HepG2 (cell line): ENCODE measurements at regions not wholly inside any gene's neighbourhood (a gene's known extent, or its start where the extent isn't known, plus 50 kb on each side); places are given as distances from the start of the nearest gene placed in this dataset.

Experiments used
- ATAC-seq: fragments of 200-7000 bp; cut with Tn5 transposase; 3 replicates; pipeline ENCODE4 v1.9.1; 2020; ENCODE audit warnings: mild to moderate bottlenecking, moderate library complexity
- BruUV-seq: library from RNA; stranded (reverse); fragments of 400-500 nt; replicated peaks from 2 replicates; lab custom pipeline; 2021; lab: Mats Ljungman, UMichigan
- CTCF ChIA-PET: fragments of 300-600 bp; formaldehyde crosslinking; extraction: SDS; loops from one replicate; lab custom pipeline; 2021; ENCODE audit warnings: low total read pairs, inconsistent platforms, low intra/inter-chr PET ratio; lab: Yijun Ruan, JAX
- POLR2A ChIA-PET: fragments of 350-600 bp; sonication (Branson Sonifier 250); formaldehyde crosslinking; loops from one replicate; lab custom pipeline; 2020; ENCODE audit warnings: antibody characterized with exemption, inconsistent platforms; lab: Yijun Ruan, JAX
- DNase-seq: peaks from one replicate; pipeline ENCODE4 v3.0.0-alpha.2; 2015; ENCODE audit warnings: low spot score
- FAIRE-seq: peaks from 3 replicates; lab custom pipeline; 2011; peaks lifted over from hg19 to GRCh38; lab: Jason Lieb, UNC
- H2AFZ ChIP-seq: one replicate; pipeline ENCODE4 v1.6.1; 2011; ENCODE audit warnings: low read length, inconsistent platforms
- H3K27ac ChIP-seq: fragments of 300-600 bp; 3 replicates; pipeline ENCODE4 v1.8.0; 2011; ENCODE audit warnings: mixed run types, mild to moderate bottlenecking, mixed read lengths, low read length, inconsistent platforms; ENCODE audit not compliant: insufficient read depth; ENCODE audit errors: extremely low read length
- H3K27me3 ChIP-seq, 2 experiments: fragments of 200-600 bp in 1 of 2; 2 replicates in 1 of 2; 3 replicates in 1 of 2; pipeline versions ENCODE4 v1.6.0 to v1.8.0; 2011; ENCODE audit warnings: low read length in 2 of 2, mild to moderate bottlenecking in 2 of 2, moderate library complexity in 2 of 2, inconsistent platforms in 1 of 2; ENCODE audit not compliant: insufficient read depth in 2 of 2, control insufficient read depth in 1 of 2
- H3K36me3 ChIP-seq, 2 experiments: fragments of 200-600 bp in 1 of 2; replicated peaks in 1 of 2; 2 replicates in 1 of 2; 3 replicates in 1 of 2; pipeline versions ENCODE4 v1.5.1 to v1.8.0; 2011; ENCODE audit warnings: low read length in 2 of 2, inconsistent platforms in 1 of 2; ENCODE audit not compliant: insufficient read depth in 2 of 2, control insufficient read depth in 1 of 2
- H3K4me1 ChIP-seq: 2 replicates; pipeline ENCODE4 v1.5.1; 2012; ENCODE audit warnings: low read length, inconsistent platforms; ENCODE audit not compliant: insufficient read depth
- H3K4me2 ChIP-seq: 2 replicates; pipeline ENCODE4 v1.6.0; 2011; ENCODE audit warnings: low read depth, low read length, inconsistent platforms
- H3K4me3 ChIP-seq, 3 experiments: fragments of 200-600 bp in 1 of 3; sonication (generic), shearing (Covaris generic) in 1 of 3; replicated peaks in 1 of 3; 2 replicates each; pipeline ENCODE4 v1.5.1; 2011 to 2016; ENCODE audit warnings: low read length in 3 of 3, inconsistent platforms in 2 of 3, low read depth in 2 of 3, mild to moderate bottlenecking in 2 of 3, control low read depth in 1 of 3, mixed read lengths in 1 of 3; ENCODE audit not compliant: insufficient read depth in 1 of 3
- H3K79me2 ChIP-seq: one replicate; pipeline ENCODE4 v1.6.1; 2011; ENCODE audit warnings: low read length, inconsistent platforms; ENCODE audit not compliant: insufficient read depth
- H3K9ac ChIP-seq: 2 replicates; pipeline ENCODE4 v1.6.0; 2011; ENCODE audit warnings: mild to moderate bottlenecking, low read depth, low read length, inconsistent platforms; ENCODE audit not compliant: insufficient read depth
- H3K9me3 ChIP-seq: 2 replicates; pipeline ENCODE4 v1.5.1; 2012; ENCODE audit warnings: mild to moderate bottlenecking, low read length
- H4K20me1 ChIP-seq: 2 replicates; pipeline ENCODE4 v1.6.0; 2011; ENCODE audit warnings: inconsistent platforms, mild to moderate bottlenecking, low read length, moderate library complexity; ENCODE audit not compliant: insufficient read depth
- NFKB2 ChIP-seq: sonication (generic); formaldehyde crosslinking; IDR thresholded peaks from 2 replicates; pipeline ENCODE4 v1.4.0; 2020; ENCODE audit warnings: missing genetic modification reagents, borderline replicate concordance
- PITX1 ChIP-seq: sonication (generic); formaldehyde crosslinking; IDR thresholded peaks from 2 replicates; pipeline ENCODE4 v1.5.1; 2020; ENCODE audit warnings: mild to moderate bottlenecking, missing genetic modification reagents
- POLR2G ChIP-seq: fragments of 200-400 bp; formaldehyde crosslinking; IDR thresholded peaks from 2 replicates; pipeline ENCODE4 v1.6.1; 2018; ENCODE audit warnings: mild to moderate bottlenecking, low read depth, low read length, moderate library complexity
- RFXAP ChIP-seq: sonication (generic); formaldehyde crosslinking; IDR thresholded peaks from 2 replicates; pipeline ENCODE4 v1.4.0; 2020; ENCODE audit warnings: missing genetic modification reagents, borderline replicate concordance
- ZNF24 ChIP-seq: fragments of 450-650 bp; IDR thresholded peaks from 2 replicates; pipeline ENCODE4 v1.6.1; 2017; ENCODE audit warnings: antibody characterized with exemption, mild to moderate bottlenecking
- WGBS: methylation state at CpG from one replicate; pipeline ENCODE4 v1.1.6; 2017; ENCODE audit warnings: low lambda C conversion rate; 5-methylcytosine and 5-hydroxymethylcytosine counted together
- in situ Hi-C: cut with HindIII; loops from 2 replicates; pipeline ENCODE4 v1.10.0; 2017; ENCODE audit warnings: low pct_unique_long_range_greater_than_20kb; ENCODE audit not compliant: extremely low pct_ligation_motif_present
- intact Hi-C: fragments of 100-400 bp; cut with micrococcal nuclease; formaldehyde crosslinking; loops from one replicate; pipeline ENCODE4 v1.10.0; 2022; ENCODE audit not compliant: unreplicated experiment
- TF ChIP-seq, protein P1 (sequence below): fragments of 450-650 bp; IDR thresholded peaks from 2 replicates; pipeline ENCODE4 v1.6.1; 2017
- TF ChIP-seq, protein P2 (sequence below): sonication (generic); formaldehyde crosslinking; IDR thresholded peaks from 2 replicates; pipeline ENCODE4 v1.5.0; 2020; ENCODE audit warnings: missing genetic modification reagents
- TF ChIP-seq, protein P3 (sequence below): sonication (generic); formaldehyde crosslinking; IDR thresholded peaks from 2 replicates; pipeline ENCODE4 v1.4.0; 2020; ENCODE audit warnings: mild to moderate bottlenecking, missing genetic modification reagents, borderline replicate concordance
- TF ChIP-seq, protein P4 (sequence below): sonication (generic); formaldehyde crosslinking; IDR thresholded peaks from 2 replicates; pipeline ENCODE4 v1.5.0; 2020; ENCODE audit warnings: missing genetic modification reagents

DNA sequence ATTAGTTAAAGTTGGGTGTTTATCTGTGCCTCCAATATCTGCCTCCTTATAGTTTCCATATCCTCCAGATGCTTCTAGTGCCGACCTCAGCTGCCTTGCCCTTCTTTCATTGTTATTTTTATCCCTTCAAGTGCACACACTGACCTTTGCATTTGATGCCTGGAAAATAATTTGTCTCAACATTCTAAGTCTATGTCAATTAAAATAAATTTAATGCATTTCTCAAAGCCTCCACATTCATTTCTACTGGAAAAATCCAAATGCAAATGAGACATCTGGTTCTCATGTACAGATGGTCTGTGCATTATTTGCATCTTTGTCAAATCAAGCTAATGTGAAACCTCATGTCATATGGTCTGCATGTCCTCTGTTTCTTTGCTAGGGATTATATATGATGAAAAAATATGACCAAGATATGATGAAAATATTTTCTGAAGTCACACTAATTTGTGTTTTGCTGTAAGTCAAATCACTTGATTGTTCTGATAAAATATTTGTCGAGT is 61.4 kb downstream of the TMEM100 start:
- FAIRE-seq (no peak), DNase-seq (no peak), ATAC-seq (no peak)
- 3% methylated on average over 2 of the region's 2 CpGs for WGBS
- Histone ChIP-seq H3K27me3 (peaks cover 0 to 6% of the 10 kb centered on the region in 2 experiments; a peak in 2 of 5 replicates), H4K20me1 (no peaks in the 10 kb centered on the region), H3K9me3 (no peaks in the 10 kb centered on the region), H3K9ac (no peak overlapping the region), H3K4me1 (no peaks in the 10 kb centered on the region), H3K4me3 (no peak overlapping the region), H3K36me3 (no peaks in the 10 kb centered on the region), H3K79me2 (no peaks in the 10 kb centered on the region), H3K4me2 (no peak overlapping the region), H2AFZ (no peak overlapping the region), H3K27ac (no peak overlapping the region)
- no TSS peak for BruUV-seq
- TF ChIP-seq, protein P1, sequence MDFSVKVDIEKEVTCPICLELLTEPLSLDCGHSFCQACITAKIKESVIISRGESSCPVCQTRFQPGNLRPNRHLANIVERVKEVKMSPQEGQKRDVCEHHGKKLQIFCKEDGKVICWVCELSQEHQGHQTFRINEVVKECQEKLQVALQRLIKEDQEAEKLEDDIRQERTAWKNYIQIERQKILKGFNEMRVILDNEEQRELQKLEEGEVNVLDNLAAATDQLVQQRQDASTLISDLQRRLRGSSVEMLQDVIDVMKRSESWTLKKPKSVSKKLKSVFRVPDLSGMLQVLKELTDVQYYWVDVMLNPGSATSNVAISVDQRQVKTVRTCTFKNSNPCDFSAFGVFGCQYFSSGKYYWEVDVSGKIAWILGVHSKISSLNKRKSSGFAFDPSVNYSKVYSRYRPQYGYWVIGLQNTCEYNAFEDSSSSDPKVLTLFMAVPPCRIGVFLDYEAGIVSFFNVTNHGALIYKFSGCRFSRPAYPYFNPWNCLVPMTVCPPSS: no peak
- TF ChIP-seq, protein P2, sequence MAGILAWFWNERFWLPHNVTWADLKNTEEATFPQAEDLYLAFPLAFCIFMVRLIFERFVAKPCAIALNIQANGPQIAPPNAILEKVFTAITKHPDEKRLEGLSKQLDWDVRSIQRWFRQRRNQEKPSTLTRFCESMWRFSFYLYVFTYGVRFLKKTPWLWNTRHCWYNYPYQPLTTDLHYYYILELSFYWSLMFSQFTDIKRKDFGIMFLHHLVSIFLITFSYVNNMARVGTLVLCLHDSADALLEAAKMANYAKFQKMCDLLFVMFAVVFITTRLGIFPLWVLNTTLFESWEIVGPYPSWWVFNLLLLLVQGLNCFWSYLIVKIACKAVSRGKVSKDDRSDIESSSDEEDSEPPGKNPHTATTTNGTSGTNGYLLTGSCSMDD (CRISPR knock-in tag): no peak
- TF ChIP-seq, protein P3, sequence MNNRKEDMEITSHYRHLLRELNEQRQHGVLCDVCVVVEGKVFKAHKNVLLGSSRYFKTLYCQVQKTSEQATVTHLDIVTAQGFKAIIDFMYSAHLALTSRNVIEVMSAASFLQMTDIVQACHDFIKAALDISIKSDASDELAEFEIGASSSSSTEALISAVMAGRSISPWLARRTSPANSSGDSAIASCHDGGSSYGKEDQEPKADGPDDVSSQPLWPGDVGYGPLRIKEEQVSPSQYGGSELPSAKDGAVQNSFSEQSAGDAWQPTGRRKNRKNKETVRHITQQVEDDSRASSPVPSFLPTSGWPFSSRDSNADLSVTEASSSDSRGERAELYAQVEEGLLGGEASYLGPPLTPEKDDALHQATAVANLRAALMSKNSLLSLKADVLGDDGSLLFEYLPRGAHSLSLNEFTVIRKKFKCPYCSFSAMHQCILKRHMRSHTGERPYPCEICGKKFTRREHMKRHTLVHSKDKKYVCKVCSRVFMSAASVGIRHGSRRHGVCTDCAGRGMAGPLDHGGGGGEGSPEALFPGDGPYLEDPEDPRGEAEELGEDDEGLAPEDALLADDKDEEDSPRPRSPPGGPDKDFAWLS (CRISPR knock-in tag): no peak
- no peak for TF ChIP-seq NFKB2
- no peak for TF ChIP-seq RFXAP (CRISPR knock-in tag)
- no peak for TF ChIP-seq POLR2G
- no peak for TF ChIP-seq PITX1 (CRISPR knock-in tag)
- TF ChIP-seq ZNF24: no peak
- TF ChIP-seq, protein P4, sequence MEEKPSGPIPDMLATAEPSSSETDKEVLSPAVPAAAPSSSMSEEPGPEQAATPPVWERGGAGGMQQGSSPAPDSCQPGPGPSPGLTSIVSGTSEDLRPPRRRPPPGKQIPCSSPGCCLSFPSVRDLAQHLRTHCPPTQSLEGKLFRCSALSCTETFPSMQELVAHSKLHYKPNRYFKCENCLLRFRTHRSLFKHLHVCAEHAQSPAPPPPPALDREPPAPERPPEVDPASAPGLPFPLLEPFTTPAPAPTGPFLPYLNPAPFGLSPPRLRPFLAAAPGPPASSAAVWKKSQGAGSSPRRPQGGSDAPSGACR (CRISPR knock-in tag): no peak
- ChIA-PET CTCF (no interaction called here), POLR2A (no interaction called here)
- intact Hi-C loops (no loop called here), in situ Hi-C loops (no loop called here)
